Loucy (cell line): ENCODE measurements at regions not wholly inside any gene's neighbourhood (a gene's known extent, or its start where the extent isn't known, plus 50 kb on each side); places are given as distances from the start of the nearest gene placed in this dataset.

Source experiments
- H2AFZ ChIP-seq: fragments of 200-600 bp; sonication (generic); 2 replicates; pipeline ENCODE4 v1.6.0; 2016; ENCODE audit warnings: antibody characterized with exemption, mild to moderate bottlenecking, low read length, moderate library complexity
- H3F3A ChIP-seq: fragments of 200-600 bp; 2 replicates; pipeline ENCODE4 v1.6.0; 2016; ENCODE audit warnings: antibody characterized with exemption, low read depth, mild to moderate bottlenecking
- H3K27me3 ChIP-seq: fragments of 200-600 bp; sonication (generic); 2 replicates; pipeline ENCODE4 v1.6.1; 2014; ENCODE audit warnings: low read length, mild to moderate bottlenecking; ENCODE audit not compliant: insufficient read depth, poor library complexity, severe bottlenecking
- H3K36me3 ChIP-seq: fragments of 200-600 bp; sonication (generic); 2 replicates; pipeline ENCODE4 v1.6.1; 2016; ENCODE audit warnings: low read length; ENCODE audit not compliant: insufficient read depth
- H3K4me1 ChIP-seq: fragments of 200-600 bp; sonication (generic); 2 replicates; pipeline ENCODE4 v1.5.1; 2014; ENCODE audit warnings: low read length, mild to moderate bottlenecking; ENCODE audit not compliant: insufficient read depth, poor library complexity, severe bottlenecking
- H3K4me2 ChIP-seq: fragments of 200-600 bp; sonication (generic); 2 replicates; pipeline ENCODE4 v1.6.0; 2014; ENCODE audit warnings: antibody characterized with exemption, low read length, low read depth, mild to moderate bottlenecking; ENCODE audit not compliant: poor library complexity, severe bottlenecking
- H3K4me3 ChIP-seq: fragments of 200-600 bp; sonication (generic); 2 replicates; pipeline ENCODE4 v1.5.1; 2014; ENCODE audit warnings: low read length, mild to moderate bottlenecking, mixed read lengths; ENCODE audit not compliant: poor library complexity, severe bottlenecking
- H3K79me2 ChIP-seq: fragments of 200-600 bp; sonication (generic); 2 replicates; pipeline ENCODE4 v1.6.1; 2014; ENCODE audit warnings: low read length; ENCODE audit not compliant: insufficient read depth
- H3K9ac ChIP-seq: fragments of 200-600 bp; sonication (generic); 2 replicates; pipeline ENCODE4 v1.6.0; 2014; ENCODE audit warnings: mild to moderate bottlenecking, low read depth, low read length, moderate library complexity; ENCODE audit not compliant: poor library complexity, severe bottlenecking
- H3K9me2 ChIP-seq: fragments of 200-600 bp; sonication (generic); replicated peaks from 2 replicates; pipeline ENCODE4 v1.6.1; 2016; ENCODE audit warnings: low read depth, low read length, mixed read lengths
- H3K9me3 ChIP-seq: fragments of 200-600 bp; sonication (generic); 2 replicates; pipeline ENCODE4 v1.6.1; 2014; ENCODE audit warnings: mild to moderate bottlenecking, antibody characterized with exemption, low read length, low read depth; ENCODE audit not compliant: insufficient read depth
- H4K20me1 ChIP-seq: fragments of 200-600 bp; sonication (generic); 2 replicates; pipeline ENCODE4 v1.6.0; 2014; ENCODE audit warnings: antibody characterized with exemption, low read length, mild to moderate bottlenecking; ENCODE audit not compliant: insufficient read depth, poor library complexity, severe bottlenecking
- CTCF ChIP-seq: fragments of 200-600 bp; sonication (generic); conservative IDR thresholded peaks from 2 replicates; pipeline ENCODE4 v1.5.1; 2014; ENCODE audit warnings: mild to moderate bottlenecking, antibody characterized with exemption, low read length
- EZH2phosphoT487 ChIP-seq: fragments of 200-600 bp; IDR thresholded peaks from 2 replicates; pipeline ENCODE4 v1.6.1; 2018; ENCODE audit warnings: antibody characterized with exemption, mild to moderate bottlenecking, moderate library complexity, borderline replicate concordance

GRCh38 chr11:42172441-42172840 is 713.0 kb upstream of the LRRC4C start:
- H3K36me3 ChIP-seq: no peaks in the 10 kb centered on the region
- no peak overlapping the region for H3K4me2 ChIP-seq
- no peaks in the 10 kb centered on the region for H3K4me1 ChIP-seq
- H4K20me1 ChIP-seq: no peaks in the 10 kb centered on the region
- no peak overlapping the region for H2AFZ ChIP-seq
- H3K9me2 ChIP-seq: no peaks in the 10 kb centered on the region
- H3K9me3 ChIP-seq: no peaks in the 10 kb centered on the region
- H3F3A ChIP-seq: no peaks in the 10 kb centered on the region
- H3K4me3 ChIP-seq: no peak overlapping the region
- H3K27me3 ChIP-seq: no peaks in the 10 kb centered on the region
- no peaks in the 10 kb centered on the region for H3K79me2 ChIP-seq
- no peak overlapping the region for H3K9ac ChIP-seq
- no peak for TF ChIP-seq CTCF
- no peak for TF ChIP-seq EZH2phosphoT487

GRCh38 chr11:42175203-42175602 is 715.8 kb upstream of the LRRC4C start:
- Histone ChIP-seq H3K36me3 (no peaks in the 10 kb centered on the region), H3K27me3 (no peaks in the 10 kb centered on the region), H3K9me2 (no peaks in the 10 kb centered on the region), H3K79me2 (no peaks in the 10 kb centered on the region), H3K4me3 (no peak overlapping the region), H3K4me2 (no peak overlapping the region), H2AFZ (no peak overlapping the region), H4K20me1 (no peaks in the 10 kb centered on the region), H3F3A (no peaks in the 10 kb centered on the region), H3K4me1 (no peaks in the 10 kb centered on the region), H3K9me3 (no peaks in the 10 kb centered on the region), H3K9ac (no peak overlapping the region)
- no peak for TF ChIP-seq EZH2phosphoT487
- no peak for TF ChIP-seq CTCF

GRCh38 chr11:42179216-42179615 is 719.8 kb upstream of the LRRC4C start:
- H3K9me2 ChIP-seq: no peaks in the 10 kb centered on the region
- no peaks in the 10 kb centered on the region for H3F3A ChIP-seq
- H3K36me3 ChIP-seq: no peaks in the 10 kb centered on the region
- no peak overlapping the region for H3K4me2 ChIP-seq
- no peak for TF ChIP-seq CTCF
- no peak for TF ChIP-seq EZH2phosphoT487
- no peaks in the 10 kb centered on the region for H3K9me3 ChIP-seq
- H3K4me1 ChIP-seq: no peaks in the 10 kb centered on the region
- H3K9ac ChIP-seq: no peak overlapping the region
- no peak overlapping the region for H3K4me3 ChIP-seq
- H4K20me1 ChIP-seq: no peaks in the 10 kb centered on the region
- no peaks in the 10 kb centered on the region for H3K27me3 ChIP-seq
- H3K79me2 ChIP-seq: no peaks in the 10 kb centered on the region
- H2AFZ ChIP-seq: no peak overlapping the region
